ENCODE measurements at regions not wholly inside any gene's neighbourhood (a gene's known extent, or its start where the extent isn't known, plus 50 kb on each side); places are given as distances from the start of the nearest gene placed in this dataset.

GRCh38 chr5:20370061-20370460, 382.1 kb upstream of the CDH18 start:
- ATAC-seq (no peak), DNase-seq (ENCODE audit: low spot score) (no peak)
- TF ChIP-seq FOXK1 (CRISPR knock-in tag; IDR thresholded peaks at IDR 0.05) (no peak), GTF2I (CRISPR knock-in tag; conservative IDR thresholded peaks at IDR 0.05) (no peak), JAZF1 (CRISPR knock-in tag; IDR thresholded peaks at IDR 0.05) (no peak), ZNF396 (CRISPR knock-in tag; IDR thresholded peaks at IDR 0.05; ENCODE audit: borderline replicate concordance) (no peak), ZSCAN18 (CRISPR knock-in tag; IDR thresholded peaks at IDR 0.05) (no peak), E2F1 (CRISPR knock-in tag; IDR thresholded peaks at IDR 0.05) (no peak), NR1H2 (CRISPR knock-in tag; IDR thresholded peaks at IDR 0.05) (no peak), CREM (CRISPR knock-in tag; IDR thresholded peaks at IDR 0.05) (no peak), ZNF512 (CRISPR knock-in tag; IDR thresholded peaks at IDR 0.05; ENCODE audit: borderline replicate concordance) (no peak), JUN (CRISPR knock-in tag; IDR thresholded peaks at IDR 0.05) (no peak), CBFB (CRISPR knock-in tag; IDR thresholded peaks at IDR 0.05; ENCODE audit: low read depth) (no peak), ZNF138 (CRISPR knock-in tag; conservative IDR thresholded peaks at IDR 0.05) (no peak)
- Mint-ChIP-seq H3K4me1 (no peaks in the 10 kb centered on the region), H3K27me3 (ENCODE audit: low read depth) (no peaks in the 10 kb centered on the region), H3K4me3 (no peak overlapping the region), H3K27ac (no peak overlapping the region), H3K36me3 (no peaks in the 10 kb centered on the region), H3K9me3 (no peaks in the 10 kb centered on the region)
- POLR2A ChIA-PET, result no interaction called here
- CTCF ChIA-PET, result no interaction called here

GRCh38 chr5:20369518-20369885, 381.5 kb upstream of the CDH18 start:
- Mint-ChIP-seq H3K27ac (no peak overlapping the region), H3K9me3 (no peaks in the 10 kb centered on the region), H3K4me3 (no peak overlapping the region), H3K4me1 (no peaks in the 10 kb centered on the region), H3K36me3 (no peaks in the 10 kb centered on the region), H3K27me3 (ENCODE audit: low read depth) (no peaks in the 10 kb centered on the region)
- ChIA-PET CTCF (no interaction called here), POLR2A (no interaction called here)
- DNase-seq (ENCODE audit: low spot score), result no peak
- no peak for ATAC-seq
- no peak for TF ChIP-seq AFF4 (CRISPR knock-in tag; IDR thresholded peaks at IDR 0.05; ENCODE audit: borderline replicate concordance)

GRCh38 chr5:20368571-20369517, 380.8 kb upstream of the CDH18 start:
- Mint-ChIP-seq H3K27ac (no peak overlapping the region), H3K9me3 (no peaks in the 10 kb centered on the region), H3K4me3 (no peak overlapping the region), H3K4me1 (no peaks in the 10 kb centered on the region), H3K27me3 (ENCODE audit: low read depth) (no peaks in the 10 kb centered on the region), H3K36me3 (no peaks in the 10 kb centered on the region)
- ChIA-PET CTCF (no interaction called here), POLR2A (no interaction called here)
- DNase-seq (ENCODE audit: low spot score), result no peak
- no peak for ATAC-seq
- TF ChIP-seq JUN (CRISPR knock-in tag; IDR thresholded peaks at IDR 0.05), result no peak
- TF ChIP-seq CBFB (CRISPR knock-in tag; IDR thresholded peaks at IDR 0.05; ENCODE audit: low read depth), result no peak
- no peak for TF ChIP-seq TP53 (CRISPR knock-in tag; IDR thresholded peaks at IDR 0.05)
- TF ChIP-seq ZNF671 (CRISPR knock-in tag; IDR thresholded peaks at IDR 0.05), result no peak
- no peak for TF ChIP-seq FOXJ3 (CRISPR knock-in tag; IDR thresholded peaks at IDR 0.05; ENCODE audit: borderline replicate concordance)
- no peak for TF ChIP-seq HMGXB4 (CRISPR knock-in tag; IDR thresholded peaks at IDR 0.05)
- TF ChIP-seq MAX (CRISPR knock-in tag; IDR thresholded peaks at IDR 0.05), result no peak
- no peak for TF ChIP-seq GRHL2 (CRISPR knock-in tag; IDR thresholded peaks at IDR 0.05; ENCODE audit: insufficient replicate concordance, severe bottlenecking)
